Right hindlimb (tissue), 1 donor: ENCODE measurements at regions not wholly inside any gene's neighbourhood (a gene's known extent, or its start where the extent isn't known, plus 50 kb on each side); places are given as distances from the start of the nearest gene placed in this dataset.

ENCODE experiments used
- DNase-seq: peaks from one replicate; pipeline ENCODE4 v3.0.0-alpha.2; 2018

- DNase-seq: no peak
These were observed 519.8 kb downstream of the BRD1 start for GRCh38 chr22:49307870-49308269.

DNA sequence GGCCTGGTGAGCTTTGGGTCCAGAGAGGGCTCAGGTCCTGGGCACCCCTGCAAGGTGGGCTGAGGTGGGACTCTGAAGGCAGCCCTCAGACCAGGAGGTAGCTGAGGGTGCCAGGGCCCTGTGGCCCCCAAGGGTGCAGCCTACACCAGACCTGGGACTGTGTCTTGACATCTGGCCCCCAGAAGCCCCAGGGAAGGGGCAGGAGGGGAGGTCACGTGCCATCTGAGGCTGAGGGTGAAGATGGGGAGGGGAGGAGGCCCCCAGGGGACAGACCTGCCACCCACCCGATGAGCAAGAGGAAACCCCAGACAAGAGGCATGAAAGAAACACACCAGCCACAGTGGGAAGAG is 520.2 kb downstream of the BRD1 start:
- DNase-seq: no peak

DNA sequence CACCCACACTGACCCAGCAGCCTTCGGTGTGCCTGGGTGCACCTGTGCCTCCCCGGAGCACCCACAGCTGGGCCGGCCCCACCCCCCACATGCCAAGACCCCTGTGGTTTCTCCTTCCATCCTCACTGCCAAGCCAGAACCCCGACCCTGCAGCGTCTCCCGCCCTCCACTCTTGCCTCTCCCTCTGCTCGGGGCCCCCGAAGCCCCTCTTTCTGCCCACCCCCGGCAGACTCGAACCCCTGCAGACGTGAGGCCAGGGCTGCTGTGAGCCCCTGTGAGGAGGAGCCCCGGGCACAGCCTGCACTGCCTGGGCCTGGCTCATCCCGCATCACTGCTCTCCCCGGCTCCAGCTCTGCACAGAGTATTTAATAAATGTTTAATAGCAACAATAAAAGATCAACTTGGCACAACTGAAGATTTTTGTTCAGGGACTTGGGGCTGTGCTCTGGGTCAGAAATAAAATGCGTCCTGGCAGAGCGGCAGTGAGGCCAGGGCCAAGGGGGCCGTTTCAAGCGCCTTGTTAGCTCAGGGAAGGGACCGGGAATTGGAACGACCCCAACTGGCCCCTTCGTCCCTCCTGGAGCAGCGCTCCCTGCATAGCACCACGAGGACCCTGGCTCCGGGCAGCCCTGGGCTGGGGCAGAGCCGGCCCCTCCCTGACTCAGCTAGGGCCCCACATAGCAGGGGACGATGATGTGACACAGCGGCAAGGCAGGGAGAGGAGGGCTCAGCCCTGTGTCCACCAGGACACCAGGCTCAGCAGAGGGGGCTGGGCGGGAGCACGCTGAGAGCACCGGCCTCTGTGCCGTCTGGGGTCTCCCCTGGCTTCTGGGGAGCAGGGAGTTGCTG is 520.8 kb downstream of the BRD1 start:
- peak; percentile 27 for DNase-seq

DNA sequence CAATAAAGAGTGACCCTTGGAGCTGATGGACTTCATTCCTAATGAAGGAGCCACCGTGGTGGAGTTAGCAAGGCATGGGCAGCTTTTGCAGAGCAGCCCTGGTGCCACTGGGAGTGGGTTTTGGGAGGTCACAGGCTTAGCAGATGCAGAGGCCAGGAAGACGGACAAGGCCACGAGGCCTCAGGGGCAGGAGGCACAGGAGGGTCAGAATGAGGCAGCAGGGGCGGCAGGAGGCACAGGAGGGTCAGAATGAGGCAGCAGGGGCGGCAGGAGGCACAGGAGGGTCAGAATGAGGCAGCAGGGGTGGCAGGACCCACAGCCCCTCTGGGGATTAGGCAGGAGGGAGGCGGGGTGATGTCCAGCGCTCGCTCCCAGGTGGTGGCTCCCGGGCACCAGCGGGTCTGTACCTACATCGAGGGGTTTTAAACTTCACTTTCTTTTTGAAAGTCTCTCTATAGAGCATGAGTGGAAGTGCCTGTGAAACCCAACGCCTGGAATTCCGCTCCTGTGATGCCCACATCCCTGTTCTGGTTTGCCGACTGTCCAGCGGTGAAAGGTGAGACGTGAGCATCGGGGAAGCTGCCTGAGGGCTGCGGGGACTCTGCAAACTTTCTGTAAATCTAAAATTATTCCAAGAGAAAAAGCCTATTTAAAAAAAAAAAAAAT is 521.6 kb downstream of the BRD1 start:
- DNase-seq: peak; percentile 2

DNA sequence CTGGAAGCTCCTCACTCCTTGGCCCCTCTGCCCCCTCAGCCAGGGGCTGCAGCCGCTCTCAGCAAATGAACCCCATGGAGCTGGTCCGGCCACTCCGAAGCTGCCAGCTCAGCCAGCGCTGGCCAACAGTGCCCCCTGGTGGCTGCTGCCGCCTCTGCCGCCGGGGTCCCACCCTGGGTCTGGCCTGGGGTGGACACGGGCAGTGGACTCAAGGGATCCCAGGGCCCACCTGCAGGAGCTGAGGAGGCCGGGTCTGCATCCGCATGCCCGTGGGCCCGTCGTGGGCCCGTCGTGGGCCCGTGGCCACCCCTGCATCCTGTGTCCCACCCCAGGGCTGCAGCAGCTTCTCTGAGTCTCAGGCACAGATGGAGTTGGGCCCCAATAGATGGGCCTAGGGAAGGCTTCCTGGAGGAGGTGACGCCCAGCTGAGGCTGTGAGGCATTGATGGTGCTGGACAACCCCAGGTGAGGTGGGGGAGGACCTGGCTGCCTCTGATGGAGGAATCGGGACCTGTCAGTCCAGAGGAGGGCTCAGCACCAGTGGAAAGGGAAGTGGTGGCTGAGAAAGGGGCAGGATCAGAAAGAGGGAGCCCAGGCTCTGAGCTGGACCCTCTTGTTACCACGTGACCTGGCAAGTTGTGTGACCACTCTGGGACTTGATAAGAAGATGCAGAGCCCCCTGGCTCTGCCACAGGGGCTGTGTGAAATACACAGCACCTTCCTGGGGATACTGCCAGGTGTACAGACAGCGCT is 522.3 kb downstream of the BRD1 start:
- peak; percentile 80 for DNase-seq

- DNase-seq: no peak
These were observed 523.8 kb downstream of the BRD1 start for GRCh38 chr22:49303781-49304461.

GRCh38 chr22:49303061-49303735 is 524.5 kb downstream of the BRD1 start:
- DNase-seq: no peak

- DNase-seq: no peak
These were observed 525.1 kb downstream of the BRD1 start for GRCh38 chr22:49302530-49302929.

- no peak for DNase-seq
These were observed 525.6 kb downstream of the BRD1 start for GRCh38 chr22:49302150-49302460.

GRCh38 chr22:49301398-49302149 is 526.1 kb downstream of the BRD1 start:
- no peak for DNase-seq

- no peak for DNase-seq
These were observed 526.7 kb downstream of the BRD1 start for GRCh38 chr22:49300951-49301397.

GRCh38 chr22:49300241-49300640 is 527.4 kb downstream of the BRD1 start:
- DNase-seq: no peak

DNA sequence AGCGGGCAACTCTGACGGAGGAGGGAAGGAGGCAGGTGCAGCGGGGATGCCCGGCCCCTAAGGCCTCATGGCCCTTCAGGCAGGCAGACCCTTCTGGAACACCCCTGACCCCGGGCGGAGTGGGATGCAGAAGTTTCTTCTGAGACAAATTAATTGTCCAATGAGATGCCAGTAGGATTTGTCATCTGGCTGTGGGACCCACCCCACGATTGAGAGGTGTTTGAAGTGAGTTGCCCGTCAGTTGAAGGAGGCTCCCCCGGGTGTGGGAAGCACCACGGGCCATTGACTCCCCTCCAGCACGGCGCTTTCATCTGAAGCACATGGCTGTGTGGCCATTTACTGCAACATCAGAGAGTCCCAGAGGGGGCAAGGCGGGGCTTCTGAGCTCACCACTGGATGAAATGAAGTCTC is 527.8 kb downstream of the BRD1 start:
- no peak for DNase-seq

GRCh38 chr22:49298834-49299750 is 528.6 kb downstream of the BRD1 start:
- no peak for DNase-seq

DNA sequence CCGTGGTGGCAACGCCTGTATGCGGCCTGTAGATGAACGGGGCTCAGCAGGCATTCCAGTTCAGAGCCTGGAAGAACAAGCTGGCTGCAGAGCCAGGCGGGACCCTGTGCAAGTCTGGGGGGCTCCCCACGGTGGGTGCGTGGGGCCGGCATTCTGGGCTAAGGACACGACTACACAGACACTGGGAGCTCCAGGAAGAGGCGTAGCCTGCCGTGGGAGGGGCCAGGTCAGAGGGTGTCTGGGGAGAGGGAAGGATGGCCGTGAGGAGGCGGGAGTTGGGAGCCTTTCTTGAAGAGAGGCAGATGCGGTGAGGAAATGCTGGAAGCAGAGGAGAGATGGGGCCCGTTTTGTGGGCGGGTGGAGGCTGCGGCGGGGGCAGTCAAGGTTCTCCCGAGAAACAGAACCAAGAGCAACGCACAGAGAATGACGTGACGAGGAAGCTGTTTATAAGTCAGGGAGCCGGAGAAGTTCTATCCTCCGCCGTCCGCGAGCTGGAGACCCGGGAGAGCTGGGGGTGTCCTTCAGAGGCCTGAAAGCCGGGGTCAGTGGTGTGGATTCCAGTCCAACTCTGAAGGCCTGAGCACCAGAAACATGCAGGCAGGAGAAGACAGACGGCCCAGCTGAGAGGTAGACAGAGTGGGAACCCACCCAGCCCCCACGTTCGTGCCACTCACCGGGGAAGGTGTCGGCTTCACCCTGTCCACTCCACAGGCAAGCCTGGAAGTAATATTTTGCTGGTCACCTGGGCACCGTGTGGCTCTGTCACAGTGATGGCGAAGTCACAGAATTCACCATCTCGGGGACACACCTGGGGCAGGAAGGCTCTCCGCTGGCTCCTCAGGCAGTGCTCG is 529.6 kb downstream of the BRD1 start:
- DNase-seq: no peak

GRCh38 chr22:49297286-49297870 is 530.3 kb downstream of the BRD1 start:
- no peak for DNase-seq

DNA sequence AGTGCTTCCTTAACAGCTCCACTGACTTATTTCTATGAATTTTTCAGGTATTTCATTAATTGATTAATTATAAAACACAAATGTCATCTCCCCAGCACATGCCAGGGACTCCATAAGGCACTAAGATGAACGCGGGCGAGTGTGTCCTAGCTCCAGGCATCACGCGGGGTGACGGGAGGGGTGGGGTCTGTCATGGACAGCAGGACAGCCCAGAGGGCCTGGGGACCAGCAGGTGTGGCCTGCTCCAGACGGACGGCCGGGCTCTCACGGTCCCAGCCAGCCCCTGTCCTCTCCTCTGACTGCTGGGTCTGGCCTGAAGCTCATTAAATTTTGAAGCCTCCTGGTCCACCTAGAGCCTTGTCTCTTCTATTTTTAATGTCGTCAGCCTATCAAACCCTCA is 531.1 kb downstream of the BRD1 start:
- no peak for DNase-seq

- DNase-seq: no peak
These were observed 531.7 kb downstream of the BRD1 start for GRCh38 chr22:49295851-49296560.

DNA sequence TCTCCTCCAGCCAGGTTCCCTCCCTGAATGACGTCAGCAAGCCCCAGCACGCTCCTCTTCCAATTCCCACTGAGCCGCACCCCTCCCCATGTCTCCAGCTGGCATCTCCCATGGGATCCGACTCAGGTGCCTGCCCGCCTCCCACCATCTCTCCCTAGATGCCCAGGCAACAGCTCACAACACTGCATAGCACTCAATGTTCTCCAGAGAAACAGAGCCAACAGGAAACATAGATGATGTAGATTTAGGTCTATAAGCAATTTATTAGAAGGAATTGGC is 532.3 kb downstream of the BRD1 start:
- no peak for DNase-seq
